ENCODE measurements at regions not wholly inside any gene's neighbourhood (a gene's known extent, or its start where the extent isn't known, plus 50 kb on each side); places are given as distances from the start of the nearest gene placed in this dataset.

DNA sequence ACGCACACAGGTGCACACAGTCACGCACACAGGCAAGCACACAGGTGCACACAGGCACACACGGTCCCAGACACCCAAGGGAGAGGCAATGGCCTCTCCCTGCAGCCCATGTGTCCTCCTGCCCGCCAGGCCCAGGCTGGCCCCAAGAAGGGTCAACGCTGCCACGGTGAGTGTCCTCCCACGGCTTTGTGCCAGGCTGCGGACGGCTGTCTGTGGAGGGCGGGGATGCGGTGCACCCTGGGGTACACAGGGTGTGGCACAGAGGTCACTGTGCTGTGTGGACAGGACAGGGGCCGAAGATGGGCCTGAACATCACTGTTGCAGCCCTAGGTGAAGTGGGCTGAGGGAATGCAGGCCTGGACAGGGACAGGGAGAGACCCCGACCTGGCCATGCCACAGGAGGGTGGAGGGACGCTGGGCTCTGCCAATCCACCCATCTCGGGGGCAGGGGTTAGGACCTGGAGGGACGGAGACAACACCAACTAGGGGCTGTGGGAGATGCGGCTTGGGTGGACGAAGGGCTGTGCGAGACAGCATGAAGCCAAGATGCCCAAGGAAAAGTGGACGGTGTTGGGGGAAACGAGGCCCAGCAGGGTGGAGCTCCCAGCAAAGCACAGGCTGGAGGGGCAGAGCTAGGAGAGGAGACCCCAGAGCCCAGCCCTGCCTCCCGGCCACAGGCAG is 523.8 kb downstream of the BRD1 start:
- peaks cover 0 to 17% (median 1%) of the 10 kb centered on the region in 4 experiments for H3K27me3 ChIP-seq (replicated peaks in 1 of 4; ENCODE audit: control extremely low read depth in 1 of 4, control insufficient read depth in 3 of 4, insufficient read depth in 4 of 4, low read length in 3 of 4)
- H3K4me3 ChIP-seq (ENCODE audit: control extremely low read depth in 1 of 5, extremely low read depth in 1 of 5, insufficient read depth in 1 of 5, low read depth in 2 of 5, low read length in 4 of 5), result no peak overlapping the region
- no peaks in the 10 kb centered on the region for H3K4me1 ChIP-seq (ENCODE audit: control insufficient read depth in 2 of 2, insufficient read depth in 2 of 2, low read length in 2 of 2)
- no peak overlapping the region for H3K27ac ChIP-seq (ENCODE audit: low read length in 2 of 2)
- H3K4me2 ChIP-seq (replicated peaks; ENCODE audit: low read depth, low read length, poor library complexity, severe bottlenecking), result no peak overlapping the region
- H2AFZ ChIP-seq (ENCODE audit: insufficient read depth, low read depth, low read length, poor library complexity, severe bottlenecking), result no peak overlapping the region
- peaks cover 0 to 20% (median 0%) of the 10 kb centered on the region in 3 donors for H3K9me3 ChIP-seq (ENCODE audit: control extremely low read depth in 1 of 3, control insufficient read depth in 2 of 3, insufficient read depth in 1 of 3, low read length in 2 of 3)
- H3K27me3 Mint-ChIP-seq, result peaks cover 17% of the 10 kb centered on the region
- no peaks in the 10 kb centered on the region for H3K79me2 ChIP-seq (ENCODE audit: control insufficient read depth, insufficient read depth, low read length)
- H3K27ac Mint-ChIP-seq, result no peak overlapping the region
- intact Hi-C loops (cut with micrococcal nuclease), result no loop called here
- H3K9ac ChIP-seq (ENCODE audit: low read length), result no peak overlapping the region
- ATAC-seq (ENCODE audit: low read depth) (no peak), DNase-seq (no peak)
- H3K9me3 Mint-ChIP-seq (ENCODE audit: insufficient read depth), result no peaks in the 10 kb centered on the region
- TF ChIP-seq EZH2 (IDR thresholded peaks at IDR 0.05; ENCODE audit: borderline replicate concordance, insufficient read depth, low read depth, low read length, poor library complexity, severe bottlenecking), result no peak
- TF ChIP-seq, protein P1, sequence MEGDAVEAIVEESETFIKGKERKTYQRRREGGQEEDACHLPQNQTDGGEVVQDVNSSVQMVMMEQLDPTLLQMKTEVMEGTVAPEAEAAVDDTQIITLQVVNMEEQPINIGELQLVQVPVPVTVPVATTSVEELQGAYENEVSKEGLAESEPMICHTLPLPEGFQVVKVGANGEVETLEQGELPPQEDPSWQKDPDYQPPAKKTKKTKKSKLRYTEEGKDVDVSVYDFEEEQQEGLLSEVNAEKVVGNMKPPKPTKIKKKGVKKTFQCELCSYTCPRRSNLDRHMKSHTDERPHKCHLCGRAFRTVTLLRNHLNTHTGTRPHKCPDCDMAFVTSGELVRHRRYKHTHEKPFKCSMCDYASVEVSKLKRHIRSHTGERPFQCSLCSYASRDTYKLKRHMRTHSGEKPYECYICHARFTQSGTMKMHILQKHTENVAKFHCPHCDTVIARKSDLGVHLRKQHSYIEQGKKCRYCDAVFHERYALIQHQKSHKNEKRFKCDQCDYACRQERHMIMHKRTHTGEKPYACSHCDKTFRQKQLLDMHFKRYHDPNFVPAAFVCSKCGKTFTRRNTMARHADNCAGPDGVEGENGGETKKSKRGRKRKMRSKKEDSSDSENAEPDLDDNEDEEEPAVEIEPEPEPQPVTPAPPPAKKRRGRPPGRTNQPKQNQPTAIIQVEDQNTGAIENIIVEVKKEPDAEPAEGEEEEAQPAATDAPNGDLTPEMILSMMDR (IDR thresholded peaks at IDR 0.05), result no peak
- H3K36me3 ChIP-seq (replicated peaks in 1 of 2; ENCODE audit: control extremely low read depth in 1 of 2, control insufficient read depth in 1 of 2, extremely low read depth in 1 of 2, insufficient read depth in 2 of 2, low read length in 1 of 2), result no peaks in the 10 kb centered on the region
- no peaks in the 10 kb centered on the region for H4K20me1 ChIP-seq (ENCODE audit: control insufficient read depth, insufficient read depth, low read length, poor library complexity, severe bottlenecking)
- H3K4me1 Mint-ChIP-seq, result no peaks in the 10 kb centered on the region
- H3K4me3 Mint-ChIP-seq, result no peak overlapping the region
- 90% methylated on average over 18 of the region's 22 CpGs for whole genome bisulfite sequencing (ENCODE audit: insufficient coverage)
- ChIA-PET POLR2A (no interaction called here), CTCF (no interaction called here)

DNA sequence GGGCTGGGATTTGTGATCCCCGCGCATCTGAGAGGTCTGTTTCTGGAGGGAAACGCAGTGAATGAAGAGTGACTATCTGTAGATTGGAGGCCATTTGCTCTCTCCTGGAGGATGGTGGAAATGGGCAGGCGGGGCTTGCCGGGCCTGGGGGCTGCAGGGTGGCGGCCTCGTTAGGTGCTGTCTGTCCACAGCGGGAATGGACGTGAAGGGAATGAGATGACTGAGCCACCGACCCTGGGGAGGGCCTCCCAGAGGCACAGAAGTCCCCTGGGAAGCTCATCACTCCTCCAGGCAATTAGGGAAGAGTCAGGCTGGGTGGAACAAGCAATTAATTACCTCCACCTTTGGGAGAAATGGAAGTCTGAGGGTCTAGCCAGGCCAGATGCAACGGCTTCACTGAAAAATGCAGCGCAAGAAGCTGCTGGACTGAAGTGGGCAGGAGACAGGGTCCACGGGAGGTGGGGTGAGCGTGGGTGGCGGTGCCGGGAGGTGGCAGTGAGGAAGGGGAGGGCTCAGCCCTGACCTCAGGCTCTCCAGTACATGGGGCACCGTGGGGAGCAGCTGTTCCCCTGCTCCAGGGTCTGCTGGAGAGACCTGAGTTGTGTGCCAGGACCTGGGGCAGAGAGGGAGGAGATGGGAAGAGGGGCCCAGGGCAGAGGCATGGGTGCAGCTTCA is 524.5 kb downstream of the BRD1 start:
- H3K27ac ChIP-seq (ENCODE audit: low read length in 2 of 2), result no peak overlapping the region
- H3K4me2 ChIP-seq (replicated peaks; ENCODE audit: low read depth, low read length, poor library complexity, severe bottlenecking), result no peak overlapping the region
- no peak overlapping the region for H3K4me3 ChIP-seq (ENCODE audit: control extremely low read depth in 1 of 5, extremely low read depth in 1 of 5, insufficient read depth in 1 of 5, low read depth in 2 of 5, low read length in 4 of 5)
- ATAC-seq (ENCODE audit: low read depth) (no peak), DNase-seq (no peak)
- no peaks in the 10 kb centered on the region for H3K4me1 Mint-ChIP-seq
- peaks cover 0 to 17% (median 1%) of the 10 kb centered on the region in 4 experiments for H3K27me3 ChIP-seq (replicated peaks in 1 of 4; ENCODE audit: control extremely low read depth in 1 of 4, control insufficient read depth in 3 of 4, insufficient read depth in 4 of 4, low read length in 3 of 4)
- peaks cover 0 to 27% (median 0%) of the 10 kb centered on the region in 3 donors for H3K9me3 ChIP-seq (ENCODE audit: control extremely low read depth in 1 of 3, control insufficient read depth in 2 of 3, insufficient read depth in 1 of 3, low read length in 2 of 3)
- ChIA-PET POLR2A (no interaction called here), CTCF (interaction anchor here (0.8 kb wide), 1 partner anchor 427 kb away, joined by 3 read pairs; no protein-coding TSS in a partner anchor)
- 75% methylated on average over 12 of the region's 17 CpGs for WGBS (ENCODE audit: insufficient coverage)
- no peaks in the 10 kb centered on the region for H3K4me1 ChIP-seq (ENCODE audit: control insufficient read depth in 2 of 2, insufficient read depth in 2 of 2, low read length in 2 of 2)
- H3K4me3 Mint-ChIP-seq, result no peak overlapping the region
- intact Hi-C loops (cut with micrococcal nuclease), result no loop called here
- H4K20me1 ChIP-seq (ENCODE audit: control insufficient read depth, insufficient read depth, low read length, poor library complexity, severe bottlenecking), result no peaks in the 10 kb centered on the region
- no peak overlapping the region for H2AFZ ChIP-seq (ENCODE audit: insufficient read depth, low read depth, low read length, poor library complexity, severe bottlenecking)
- H3K27ac Mint-ChIP-seq, result no peak overlapping the region
- H3K79me2 ChIP-seq (ENCODE audit: control insufficient read depth, insufficient read depth, low read length), result no peaks in the 10 kb centered on the region
- H3K36me3 ChIP-seq (replicated peaks in 1 of 2; ENCODE audit: control extremely low read depth in 1 of 2, control insufficient read depth in 1 of 2, extremely low read depth in 1 of 2, insufficient read depth in 2 of 2, low read length in 1 of 2), result no peaks in the 10 kb centered on the region
- no peaks in the 10 kb centered on the region for H3K9me3 Mint-ChIP-seq (ENCODE audit: insufficient read depth)
- peaks cover 17% of the 10 kb centered on the region for H3K27me3 Mint-ChIP-seq
- TF ChIP-seq EZH2 (IDR thresholded peaks at IDR 0.05; ENCODE audit: borderline replicate concordance, insufficient read depth, low read depth, low read length, poor library complexity, severe bottlenecking), result no peak
- TF ChIP-seq, protein P1 (IDR thresholded peaks at IDR 0.05), result no peak
- H3K9ac ChIP-seq (ENCODE audit: low read length), result no peak overlapping the region
